ENCODE measurements at regions not wholly inside any gene's neighbourhood (a gene's known extent, or its start where the extent isn't known, plus 50 kb on each side); places are given as distances from the start of the nearest gene placed in this dataset.

DNA sequence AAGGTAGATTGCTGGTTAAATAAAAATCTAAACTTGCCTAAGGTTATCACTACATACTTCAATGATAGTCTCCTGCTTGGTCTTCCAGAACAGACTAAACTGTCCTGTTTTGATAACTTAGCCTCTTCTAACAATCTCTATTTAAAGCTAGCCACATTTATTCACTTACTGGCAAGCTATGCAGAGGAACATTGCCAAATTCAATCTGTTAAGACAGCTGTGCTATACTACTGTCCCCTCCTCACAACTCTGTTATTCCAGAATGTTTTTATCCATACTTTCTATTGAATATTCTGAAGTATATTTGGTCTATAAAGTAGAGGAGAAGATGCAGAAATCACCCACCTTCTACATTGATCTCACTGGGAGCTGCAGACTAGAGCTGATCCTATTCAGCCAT, 594.0 kb upstream of the CCDC54 start:
- H3K4me3 Mint-ChIP-seq: no peak overlapping the region
- no peak overlapping the region for H3K27ac Mint-ChIP-seq
- DNase-seq: no peak
- H3K27me3 Mint-ChIP-seq: no peaks in the 10 kb centered on the region
- intact Hi-C loops (cut with DNase I, micrococcal nuclease): no loop called here
- ChIA-PET POLR2A (no interaction called here), CTCF (no interaction called here)
- H3K4me1 Mint-ChIP-seq: no peaks in the 10 kb centered on the region
- no peaks in the 10 kb centered on the region for H3K9me3 Mint-ChIP-seq (ENCODE audit: low read depth)
- no peak for ATAC-seq
- no peaks in the 10 kb centered on the region for H3K36me3 Mint-ChIP-seq (ENCODE audit: low read depth)

DNA sequence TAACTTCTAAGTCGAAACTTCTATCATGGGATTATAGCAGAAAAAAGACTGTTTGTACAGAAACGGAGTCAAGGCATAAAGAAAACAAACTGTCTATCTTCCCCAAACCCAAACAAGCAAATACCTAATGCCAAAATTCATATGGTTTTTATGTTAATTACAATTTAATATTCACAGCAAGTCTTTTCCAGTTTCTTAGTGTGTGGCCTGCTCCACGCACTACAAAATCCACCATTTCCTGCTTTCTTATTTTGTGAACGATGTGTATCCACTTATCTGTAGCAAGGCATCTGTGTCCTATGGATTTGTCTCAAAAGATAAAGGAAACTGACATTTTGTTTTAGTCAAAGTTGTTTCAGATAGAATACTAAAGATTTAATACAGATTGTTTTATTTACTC, 588.0 kb upstream of the CCDC54 start:
- Mint-ChIP-seq H3K27ac (no peak overlapping the region), H3K9me3 (ENCODE audit: low read depth) (no peaks in the 10 kb centered on the region), H3K36me3 (ENCODE audit: low read depth) (no peaks in the 10 kb centered on the region), H3K4me3 (no peak overlapping the region), H3K4me1 (no peaks in the 10 kb centered on the region), H3K27me3 (no peaks in the 10 kb centered on the region)
- ChIA-PET POLR2A (no interaction called here), CTCF (no interaction called here)
- ATAC-seq (no peak), DNase-seq (no peak)
- intact Hi-C loops (cut with DNase I, micrococcal nuclease): no loop called here

- no peak for ATAC-seq
- ChIA-PET CTCF (no interaction called here), POLR2A (no interaction called here)
- Mint-ChIP-seq H3K27me3 (no peaks in the 10 kb centered on the region), H3K9me3 (ENCODE audit: low read depth) (no peaks in the 10 kb centered on the region), H3K4me3 (no peak overlapping the region), H3K27ac (no peak overlapping the region), H3K36me3 (ENCODE audit: low read depth) (no peaks in the 10 kb centered on the region), H3K4me1 (no peaks in the 10 kb centered on the region)
- DNase-seq: no peak
- intact Hi-C loops (cut with DNase I, micrococcal nuclease): no loop called here
Measured at GRCh38 chr3:106792716-106793115, 584.5 kb upstream of the CCDC54 start.

DNA sequence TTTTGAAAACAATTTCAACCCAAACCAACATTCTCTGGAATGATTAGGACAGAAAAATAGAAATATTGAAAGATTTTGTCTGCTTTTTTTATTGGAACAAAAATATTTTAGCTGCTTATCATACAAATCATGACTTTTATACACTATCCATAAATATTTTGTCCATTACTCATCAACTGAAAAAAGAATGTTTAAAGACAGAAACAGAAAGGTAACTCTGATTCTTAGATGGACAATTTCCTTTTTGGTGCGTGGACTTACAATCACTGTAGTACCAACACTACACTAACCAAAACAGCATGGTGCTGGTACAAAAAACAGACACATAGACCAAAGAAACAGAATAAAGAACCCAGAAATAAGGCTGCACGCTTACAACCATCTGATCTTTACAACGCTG, 582.8 kb upstream of the CCDC54 start:
- no peak overlapping the region for H3K4me3 Mint-ChIP-seq
- H3K27me3 Mint-ChIP-seq: no peaks in the 10 kb centered on the region
- DNase-seq (no peak), ATAC-seq (no peak)
- no peaks in the 10 kb centered on the region for H3K9me3 Mint-ChIP-seq (ENCODE audit: low read depth)
- POLR2A ChIA-PET: no interaction called here
- no peaks in the 10 kb centered on the region for H3K36me3 Mint-ChIP-seq (ENCODE audit: low read depth)
- no peaks in the 10 kb centered on the region for H3K4me1 Mint-ChIP-seq
- H3K27ac Mint-ChIP-seq: no peak overlapping the region
- intact Hi-C loops (cut with DNase I, micrococcal nuclease): no loop called here
- CTCF ChIA-PET: no interaction called here

- Mint-ChIP-seq H3K27ac (no peak overlapping the region), H3K36me3 (ENCODE audit: low read depth) (no peaks in the 10 kb centered on the region), H3K4me3 (no peak overlapping the region), H3K9me3 (ENCODE audit: low read depth) (no peaks in the 10 kb centered on the region), H3K27me3 (no peaks in the 10 kb centered on the region), H3K4me1 (no peaks in the 10 kb centered on the region)
- intact Hi-C loops (cut with DNase I, micrococcal nuclease): no loop called here
- no peak for DNase-seq
- ChIA-PET POLR2A (no interaction called here), CTCF (no interaction called here)
- ATAC-seq: no peak
Measured at GRCh38 chr3:106795553-106795952, 581.7 kb upstream of the CCDC54 start.

- Mint-ChIP-seq H3K36me3 (ENCODE audit: low read depth) (no peaks in the 10 kb centered on the region), H3K9me3 (ENCODE audit: low read depth) (no peaks in the 10 kb centered on the region), H3K27ac (no peak overlapping the region), H3K4me3 (no peak overlapping the region), H3K4me1 (no peaks in the 10 kb centered on the region), H3K27me3 (no peaks in the 10 kb centered on the region)
- no peak for DNase-seq
- ATAC-seq: no peak
- intact Hi-C loops (cut with DNase I, micrococcal nuclease): no loop called here
- CTCF ChIA-PET: no interaction called here
- POLR2A ChIA-PET: no interaction called here
Measured at GRCh38 chr3:106797461-106797860, 579.8 kb upstream of the CCDC54 start.

- ChIA-PET CTCF (no interaction called here), POLR2A (no interaction called here)
- intact Hi-C loops (cut with DNase I, micrococcal nuclease): no loop called here
- no peaks in the 10 kb centered on the region for H3K27me3 Mint-ChIP-seq
- DNase-seq (no peak), ATAC-seq (no peak)
- H3K4me1 Mint-ChIP-seq: no peaks in the 10 kb centered on the region
- no peaks in the 10 kb centered on the region for H3K36me3 Mint-ChIP-seq (ENCODE audit: low read depth)
- no peak overlapping the region for H3K4me3 Mint-ChIP-seq
- no peaks in the 10 kb centered on the region for H3K9me3 Mint-ChIP-seq (ENCODE audit: low read depth)
- no peak overlapping the region for H3K27ac Mint-ChIP-seq
Measured at GRCh38 chr3:106805625-106806024, 571.6 kb upstream of the CCDC54 start.

DNA sequence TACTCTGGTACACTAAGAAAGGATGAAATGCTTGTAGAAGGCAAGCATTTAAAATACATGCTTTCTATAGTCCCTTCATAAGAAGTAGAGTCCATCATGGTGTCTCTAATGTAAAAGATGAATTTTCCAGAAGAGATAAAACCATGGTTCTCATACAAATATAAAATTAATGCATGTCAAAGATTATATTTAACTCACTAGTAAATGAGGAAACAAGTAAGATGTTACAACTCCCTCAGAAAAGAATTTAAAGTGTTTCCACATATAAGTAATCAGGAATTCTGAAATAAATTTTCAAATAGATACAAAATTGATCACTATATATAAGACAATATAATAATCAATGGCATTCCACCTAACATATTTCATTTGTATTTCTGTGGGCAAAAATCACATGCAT, 570.3 kb upstream of the CCDC54 start:
- Mint-ChIP-seq H3K4me1 (no peaks in the 10 kb centered on the region), H3K36me3 (ENCODE audit: low read depth) (no peaks in the 10 kb centered on the region), H3K4me3 (no peak overlapping the region), H3K27ac (no peak overlapping the region), H3K9me3 (ENCODE audit: low read depth) (no peaks in the 10 kb centered on the region), H3K27me3 (no peaks in the 10 kb centered on the region)
- intact Hi-C loops (cut with DNase I, micrococcal nuclease): no loop called here
- ATAC-seq (no peak), DNase-seq (no peak)
- CTCF ChIA-PET: no interaction called here
- POLR2A ChIA-PET: no interaction called here

DNA sequence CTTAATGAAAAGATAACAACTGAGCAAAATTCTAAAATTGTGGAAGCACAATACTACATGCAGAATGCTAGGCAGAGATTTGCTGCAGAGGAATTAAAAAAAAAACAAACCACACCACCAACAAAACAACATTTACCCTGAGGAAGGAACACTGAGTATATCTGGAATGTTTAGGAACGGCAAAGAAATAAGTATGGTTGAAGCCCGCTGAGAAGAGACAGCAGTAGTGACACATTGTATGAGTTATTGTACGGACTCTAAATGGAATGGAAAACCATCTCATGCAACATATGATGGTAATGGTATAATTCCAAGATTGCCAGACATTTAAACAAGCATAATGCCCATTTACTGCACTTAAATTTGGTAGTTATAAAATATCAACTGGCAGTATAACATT, 568.2 kb upstream of the CCDC54 start:
- intact Hi-C loops (cut with DNase I, micrococcal nuclease): no loop called here
- Mint-ChIP-seq H3K4me3 (no peak overlapping the region), H3K27me3 (no peaks in the 10 kb centered on the region), H3K27ac (no peak overlapping the region), H3K4me1 (no peaks in the 10 kb centered on the region), H3K9me3 (ENCODE audit: low read depth) (no peaks in the 10 kb centered on the region), H3K36me3 (ENCODE audit: low read depth) (no peaks in the 10 kb centered on the region)
- POLR2A ChIA-PET: no interaction called here
- ATAC-seq (no peak), DNase-seq (no peak)
- CTCF ChIA-PET: no interaction called here

- no peaks in the 10 kb centered on the region for H3K36me3 Mint-ChIP-seq (ENCODE audit: low read depth)
- POLR2A ChIA-PET: no interaction called here
- intact Hi-C loops (cut with DNase I, micrococcal nuclease): no loop called here
- H3K4me1 Mint-ChIP-seq: no peaks in the 10 kb centered on the region
- CTCF ChIA-PET: interaction anchor here (0.6 kb wide), 1 partner anchor 1403 kb away, joined by 3 read pairs; no protein-coding TSS in a partner anchor
- no peaks in the 10 kb centered on the region for H3K27me3 Mint-ChIP-seq
- no peaks in the 10 kb centered on the region for H3K9me3 Mint-ChIP-seq (ENCODE audit: low read depth)
- no peak overlapping the region for H3K4me3 Mint-ChIP-seq
- ATAC-seq (no peak), DNase-seq (no peak)
- H3K27ac Mint-ChIP-seq: no peak overlapping the region
Measured at GRCh38 chr3:106809623-106810299, 567.5 kb upstream of the CCDC54 start.

DNA sequence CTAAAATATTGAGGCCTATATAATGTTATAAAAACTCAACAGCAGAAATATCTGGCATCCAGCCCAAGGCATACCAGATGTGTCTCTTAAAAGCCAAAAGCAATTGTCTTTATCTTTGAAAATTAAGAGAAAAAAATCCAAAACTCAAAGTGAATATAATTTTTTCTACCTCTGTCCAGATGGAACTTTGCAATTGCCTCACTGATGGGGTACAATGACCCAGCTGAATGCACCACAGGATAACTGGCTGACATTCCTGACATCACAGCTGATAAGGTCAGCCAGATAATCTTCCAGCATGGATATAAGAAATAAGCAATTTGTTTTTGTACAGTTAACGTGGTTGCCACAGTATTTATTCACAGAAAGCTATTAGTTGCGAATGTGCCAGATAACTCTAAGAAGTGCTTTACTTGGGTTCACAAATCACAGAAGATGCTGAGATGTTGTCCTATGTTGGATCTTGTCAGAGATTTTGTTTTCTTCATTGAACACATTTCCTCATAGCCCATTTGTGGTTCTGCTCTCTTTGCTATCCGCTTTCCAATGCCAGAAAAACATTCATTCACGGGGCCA, 566.9 kb upstream of the CCDC54 start:
- DNase-seq (no peak), ATAC-seq (no peak)
- H3K27ac Mint-ChIP-seq: no peak overlapping the region
- H3K9me3 Mint-ChIP-seq (ENCODE audit: low read depth): no peaks in the 10 kb centered on the region
- intact Hi-C loops (cut with DNase I, micrococcal nuclease): no loop called here
- H3K4me1 Mint-ChIP-seq: no peaks in the 10 kb centered on the region
- H3K36me3 Mint-ChIP-seq (ENCODE audit: low read depth): no peaks in the 10 kb centered on the region
- ChIA-PET CTCF (interaction anchor here (0.6 kb wide), 1 partner anchor 1404 kb away, joined by 3 read pairs; no protein-coding TSS in a partner anchor), POLR2A (no interaction called here)
- no peaks in the 10 kb centered on the region for H3K27me3 Mint-ChIP-seq
- no peak overlapping the region for H3K4me3 Mint-ChIP-seq

- H3K9me3 Mint-ChIP-seq (ENCODE audit: low read depth): no peaks in the 10 kb centered on the region
- POLR2A ChIA-PET: no interaction called here
- intact Hi-C loops (cut with DNase I, micrococcal nuclease): no loop called here
- H3K27ac Mint-ChIP-seq: no peak overlapping the region
- ATAC-seq (no peak), DNase-seq (no peak)
- H3K4me1 Mint-ChIP-seq: no peaks in the 10 kb centered on the region
- no peaks in the 10 kb centered on the region for H3K36me3 Mint-ChIP-seq (ENCODE audit: low read depth)
- CTCF ChIA-PET: no interaction called here
- H3K27me3 Mint-ChIP-seq: no peaks in the 10 kb centered on the region
- H3K4me3 Mint-ChIP-seq: no peak overlapping the region
Measured at GRCh38 chr3:106811376-106811775, 565.9 kb upstream of the CCDC54 start.

- ATAC-seq (no peak), DNase-seq (no peak)
- intact Hi-C loops (cut with DNase I, micrococcal nuclease): no loop called here
- Mint-ChIP-seq H3K36me3 (ENCODE audit: low read depth) (no peaks in the 10 kb centered on the region), H3K27ac (no peak overlapping the region), H3K9me3 (ENCODE audit: low read depth) (no peaks in the 10 kb centered on the region), H3K4me1 (no peaks in the 10 kb centered on the region), H3K4me3 (no peak overlapping the region), H3K27me3 (no peaks in the 10 kb centered on the region)
- CTCF ChIA-PET: no interaction called here
- POLR2A ChIA-PET: no interaction called here
Measured at GRCh38 chr3:106813742-106814141, 563.5 kb upstream of the CCDC54 start.
